Caco-2 (cell line): ENCODE measurements at regions not wholly inside any gene's neighbourhood (a gene's known extent, or its start where the extent isn't known, plus 50 kb on each side); places are given as distances from the start of the nearest gene placed in this dataset.

Experiments used
- BruUV-seq: library from RNA; stranded (reverse); fragments of 400-500 nt; replicated peaks from 2 replicates; lab custom pipeline; 2021; lab: Mats Ljungman, UMichigan
- CTCF ChIA-PET: fragments of 300-600 bp; sonication (Branson Sonifier 250); formaldehyde crosslinking; loops from one replicate; lab custom pipeline; 2022; ENCODE audit warnings: antibody characterized with exemption; lab: Charles Lee
- POLR2A ChIA-PET: fragments of 300-600 bp; sonication (Branson Sonifier 250); formaldehyde crosslinking; loops from one replicate; lab custom pipeline; 2022; ENCODE audit warnings: antibody characterized with exemption; lab: Charles Lee
- DNase-seq, 2 experiments: peaks; one replicate each; pipeline versions ENCODE4 v3.0.0 to v3.0.0-alpha.2; 2020 to 2022
- H3K27me3 ChIP-seq: replicated peaks from 2 replicates; pipeline ENCODE4 v1.6.0; 2011; ENCODE audit warnings: low read length; ENCODE audit not compliant: control insufficient read depth, insufficient read depth
- H3K36me3 ChIP-seq: 2 replicates; pipeline ENCODE4 v1.5.1; 2011; ENCODE audit warnings: low read length; ENCODE audit not compliant: control insufficient read depth, insufficient read depth
- H3K4me1 ChIP-seq: fragments of 250-450 bp; sonication (Bioruptor Pico); 2 replicates; pipeline ENCODE4 v1.5.1; 2020; ENCODE audit warnings: mild to moderate bottlenecking
- H3K4me3 ChIP-seq: 2 replicates; pipeline ENCODE4 v1.5.1; 2011; ENCODE audit warnings: low read depth, mild to moderate bottlenecking, control low read depth, low read length
- H3K9me3 ChIP-seq: fragments of 250-450 bp; sonication (Bioruptor Pico); 2 replicates; pipeline ENCODE4 v1.5.1; 2020; ENCODE audit warnings: mild to moderate bottlenecking, moderate library complexity
- H3K27ac Mint-ChIP-seq: one replicate; pipeline ENCODE4 v1.8.0; 2022; ENCODE audit warnings: mixed read lengths; ENCODE audit not compliant: unreplicated experiment
- H3K27me3 Mint-ChIP-seq: one replicate; pipeline ENCODE4 v1.8.0; 2022; ENCODE audit warnings: mixed read lengths; ENCODE audit not compliant: insufficient read depth, unreplicated experiment
- H3K36me3 Mint-ChIP-seq: one replicate; pipeline ENCODE4 v1.8.0; 2022; ENCODE audit warnings: mild to moderate bottlenecking, mixed read lengths; ENCODE audit not compliant: insufficient read depth, unreplicated experiment
- H3K4me1 Mint-ChIP-seq: one replicate; pipeline ENCODE4 v1.8.0; 2022; ENCODE audit warnings: low read depth, mixed read lengths; ENCODE audit not compliant: unreplicated experiment
- H3K4me3 Mint-ChIP-seq: one replicate; pipeline ENCODE4 v1.8.0; 2022; ENCODE audit warnings: mild to moderate bottlenecking, moderate library complexity, mixed read lengths; ENCODE audit not compliant: unreplicated experiment
- H3K9me3 Mint-ChIP-seq: one replicate; pipeline ENCODE4 v1.8.0; 2022; ENCODE audit warnings: mixed read lengths; ENCODE audit not compliant: unreplicated experiment
- CTCF ChIP-seq, 2 experiments: fragments of 200-600 bp in 1 of 2; IDR thresholded peaks; 1 replicate in 1 of 2; 2 replicates in 1 of 2; pipeline versions ENCODE4 v1.5.1 to v1.8.0; 2011 to 2022; ENCODE audit warnings: antibody characterized with exemption in 1 of 2, control low read depth in 1 of 2, inconsistent platforms in 1 of 2, low read depth in 1 of 2, low read length in 1 of 2, mild to moderate bottlenecking in 1 of 2, moderate library complexity in 1 of 2; ENCODE audit not compliant: insufficient read depth in 1 of 2, severe bottlenecking in 1 of 2, unreplicated experiment in 1 of 2
- intact Hi-C: fragments of 100-400 bp; cut with micrococcal nuclease; formaldehyde crosslinking; loops from one replicate; pipeline ENCODE4 v1.10.0; 2022; ENCODE audit not compliant: unreplicated experiment

- BruUV-seq: no TSS peak
Measured at GRCh38 chrX:63285375-63285774, 65.8 kb downstream of the SPIN4 start.

GRCh38 chrX:63284659-63285058 is 66.5 kb downstream of the SPIN4 start:
- ChIA-PET POLR2A (no interaction called here), CTCF (no interaction called here)
- Mint-ChIP-seq H3K4me3 (no peak overlapping the region), H3K27ac (no peak overlapping the region), H3K4me1 (no peaks in the 10 kb centered on the region), H3K27me3 (no peaks in the 10 kb centered on the region), H3K9me3 (no peaks in the 10 kb centered on the region), H3K36me3 (no peaks in the 10 kb centered on the region)
- no peaks in the 10 kb centered on the region for H3K4me1 ChIP-seq
- no peaks in the 10 kb centered on the region for H3K36me3 ChIP-seq
- intact Hi-C loops: no loop called here
- no peak for TF ChIP-seq CTCF (IDR thresholded peaks at IDR 0.05; ENCODE audit: insufficient read depth in 1 of 2, low read depth in 1 of 2, low read length in 1 of 2, severe bottlenecking in 1 of 2, unreplicated experiment in 1 of 2)
- no TSS peak for BruUV-seq
- no peak overlapping the region for H3K4me3 ChIP-seq
- no peaks in the 10 kb centered on the region for H3K9me3 ChIP-seq
- no peaks in the 10 kb centered on the region for H3K27me3 ChIP-seq
- no peak for DNase-seq

More at GRCh38 chrX:63285375-63285774, 65.8 kb downstream of the SPIN4 start:
- no peaks in the 10 kb centered on the region for H3K4me1 Mint-ChIP-seq
- Histone ChIP-seq H3K36me3 (no peaks in the 10 kb centered on the region), H3K4me3 (no peak overlapping the region), H3K9me3 (no peaks in the 10 kb centered on the region), H3K4me1 (no peaks in the 10 kb centered on the region), H3K27me3 (no peaks in the 10 kb centered on the region)
- DNase-seq: no peak
- ChIA-PET CTCF (no interaction called here), POLR2A (no interaction called here)
- intact Hi-C loops: no loop called here
- no peaks in the 10 kb centered on the region for H3K27me3 Mint-ChIP-seq
- H3K4me3 Mint-ChIP-seq: no peak overlapping the region
- H3K36me3 Mint-ChIP-seq: no peaks in the 10 kb centered on the region
- H3K9me3 Mint-ChIP-seq: no peaks in the 10 kb centered on the region
- no peak for TF ChIP-seq CTCF (IDR thresholded peaks at IDR 0.05; ENCODE audit: insufficient read depth in 1 of 2, low read depth in 1 of 2, low read length in 1 of 2, severe bottlenecking in 1 of 2, unreplicated experiment in 1 of 2)
- H3K27ac Mint-ChIP-seq: no peak overlapping the region

- Histone ChIP-seq H3K9me3 (no peaks in the 10 kb centered on the region), H3K4me1 (no peaks in the 10 kb centered on the region), H3K36me3 (no peaks in the 10 kb centered on the region), H3K27me3 (no peaks in the 10 kb centered on the region), H3K4me3 (no peak overlapping the region)
- Mint-ChIP-seq H3K4me3 (no peak overlapping the region), H3K4me1 (no peaks in the 10 kb centered on the region), H3K36me3 (no peaks in the 10 kb centered on the region), H3K9me3 (no peaks in the 10 kb centered on the region), H3K27ac (no peak overlapping the region), H3K27me3 (no peaks in the 10 kb centered on the region)
- TF ChIP-seq CTCF (IDR thresholded peaks at IDR 0.05; ENCODE audit: insufficient read depth in 1 of 2, low read depth in 1 of 2, low read length in 1 of 2, severe bottlenecking in 1 of 2, unreplicated experiment in 1 of 2): no peak
- intact Hi-C loops: no loop called here
- POLR2A ChIA-PET: no interaction called here
- CTCF ChIA-PET: no interaction called here
- no TSS peak for BruUV-seq
- DNase-seq: no peak
Measured at GRCh38 chrX:63283348-63283747, 67.8 kb downstream of the SPIN4 start.
